ENCODE measurements at regions not wholly inside any gene's neighbourhood (a gene's known extent, or its start where the extent isn't known, plus 50 kb on each side); places are given as distances from the start of the nearest gene placed in this dataset.

- no peak for DNase-seq (ENCODE audit: low read depth in 2 of 2)
Measured at GRCh38 chr9:107931071-107931715, 441.6 kb upstream of the KLF4 start.

- DNase-seq (ENCODE audit: low read depth in 2 of 2): no peak
Measured at GRCh38 chr9:107929443-107929842, 439.9 kb upstream of the KLF4 start.

- DNase-seq (ENCODE audit: low read depth in 2 of 2): no peak
Measured at GRCh38 chr9:107928701-107929371, 439.3 kb upstream of the KLF4 start.

- no peak for DNase-seq (ENCODE audit: low read depth in 2 of 2)
Measured at GRCh38 chr9:107927276-107927675, 437.7 kb upstream of the KLF4 start.

GRCh38 chr9:107925749-107926297 is 436.3 kb upstream of the KLF4 start:
- DNase-seq (ENCODE audit: low read depth in 2 of 2): no peak

- no peak for DNase-seq (ENCODE audit: low read depth in 2 of 2)
Measured at GRCh38 chr9:107922260-107922659, 432.7 kb upstream of the KLF4 start.

GRCh38 chr9:107919263-107919662 is 429.7 kb upstream of the KLF4 start:
- DNase-seq (ENCODE audit: low read depth in 2 of 2): no peak

GRCh38 chr9:107918749-107919148 is 429.2 kb upstream of the KLF4 start:
- no peak for DNase-seq (ENCODE audit: low read depth in 2 of 2)

GRCh38 chr9:107914151-107914550 is 424.6 kb upstream of the KLF4 start:
- no peak for DNase-seq (ENCODE audit: low read depth in 2 of 2)

GRCh38 chr9:107907715-107908114 is 418.1 kb upstream of the KLF4 start:
- no peak for DNase-seq (ENCODE audit: low read depth in 2 of 2)

GRCh38 chr9:107907255-107907654 is 417.7 kb upstream of the KLF4 start:
- DNase-seq (ENCODE audit: low read depth in 2 of 2): no peak

GRCh38 chr9:107906074-107906473 is 416.5 kb upstream of the KLF4 start:
- DNase-seq (ENCODE audit: low read depth in 2 of 2): no peak

GRCh38 chr9:107905308-107906020 is 415.9 kb upstream of the KLF4 start:
- no peak for DNase-seq (ENCODE audit: low read depth in 2 of 2)

- DNase-seq (ENCODE audit: low read depth in 2 of 2): no peak
Measured at GRCh38 chr9:107899961-107900330, 410.4 kb upstream of the KLF4 start.

GRCh38 chr9:107898761-107899160 is 409.2 kb upstream of the KLF4 start:
- DNase-seq (ENCODE audit: low read depth in 2 of 2): no peak

GRCh38 chr9:107896544-107896943 is 407.0 kb upstream of the KLF4 start:
- no peak for DNase-seq (ENCODE audit: low read depth in 2 of 2)

- DNase-seq (ENCODE audit: low read depth in 2 of 2): no peak
Measured at GRCh38 chr9:107895501-107896001, 406.0 kb upstream of the KLF4 start.

GRCh38 chr9:107894572-107895261 is 405.1 kb upstream of the KLF4 start:
- no peak for DNase-seq (ENCODE audit: low read depth in 2 of 2)

GRCh38 chr9:107890921-107891465 is 401.4 kb upstream of the KLF4 start:
- no peak for DNase-seq (ENCODE audit: low read depth in 2 of 2)

- DNase-seq (ENCODE audit: low read depth in 2 of 2): no peak
Measured at GRCh38 chr9:107888773-107889227, 399.2 kb upstream of the KLF4 start.

GRCh38 chr9:107886826-107887225 is 397.3 kb upstream of the KLF4 start:
- no peak for DNase-seq (ENCODE audit: low read depth in 2 of 2)
